H1 (cell line): ENCODE measurements at regions not wholly inside any gene's neighbourhood (a gene's known extent, or its start where the extent isn't known, plus 50 kb on each side); places are given as distances from the start of the nearest gene placed in this dataset.

ENCODE experiments used
- BRCA1 ChIP-seq: IDR thresholded peaks from 2 replicates; pipeline ENCODE4 v1.6.1; 2012; ENCODE audit warnings: low read depth, low read length, improper control_type of control experiment
- CEBPB ChIP-seq: IDR thresholded peaks from 2 replicates; pipeline ENCODE4 v1.6.1; 2012; ENCODE audit warnings: low read depth, low read length
- EZH2 ChIP-seq: fragments of 200-600 bp; sonication (generic); IDR thresholded peaks from 2 replicates; pipeline ENCODE4 v1.7.1; 2012; ENCODE audit warnings: low read depth, mild to moderate bottlenecking, moderate library complexity, low read length, inconsistent platforms; ENCODE audit not compliant: severe bottlenecking
- GTF2F1 ChIP-seq: IDR thresholded peaks from 2 replicates; pipeline ENCODE4 v1.6.1; 2012; ENCODE audit warnings: low read depth, low read length, improper control_type of control experiment, borderline replicate concordance
- POLR2A ChIP-seq, 2 experiments: IDR thresholded peaks; 1 replicate in 1 of 2; 2 replicates in 1 of 2; pipeline ENCODE4 v1.6.1; 2011; ENCODE audit warnings: low read depth in 2 of 2, low read length in 2 of 2, mild to moderate bottlenecking in 2 of 2; ENCODE audit errors: control extremely low read depth in 1 of 2
- POLR2AphosphoS5 ChIP-seq: IDR thresholded peaks from 2 replicates; pipeline ENCODE4 v1.6.1; 2011; ENCODE audit warnings: low read depth, low read length
- RAD21 ChIP-seq, 2 experiments: IDR thresholded peaks in 1 of 2; conservative IDR thresholded peaks in 1 of 2; 2 replicates each; pipeline ENCODE4 v1.6.1; 2011; ENCODE audit warnings: low read depth in 2 of 2, low read length in 2 of 2, improper control_type of control experiment in 1 of 2, inconsistent platforms in 1 of 2, mild to moderate bottlenecking in 1 of 2, moderate library complexity in 1 of 2
- SIN3A ChIP-seq, 2 experiments: IDR thresholded peaks in 1 of 2; conservative IDR thresholded peaks in 1 of 2; 2 replicates each; pipeline ENCODE4 v1.6.1; 2011 to 2012; ENCODE audit warnings: low read length in 2 of 2, improper control_type of control experiment in 1 of 2, low read depth in 1 of 2, mild to moderate bottlenecking in 1 of 2
- SP2 ChIP-seq: IDR thresholded peaks from 2 replicates; pipeline ENCODE4 v1.6.1; 2012; ENCODE audit warnings: mild to moderate bottlenecking, low read length, inconsistent platforms
- YY1 ChIP-seq: IDR thresholded peaks from 2 replicates; pipeline ENCODE4 v1.6.1; 2011; ENCODE audit warnings: low read depth, mild to moderate bottlenecking, low read length
- TF ChIP-seq, protein P1 (sequence below), 3 experiments: IDR thresholded peaks; 1 replicate in 2 of 3; 2 replicates in 1 of 3; pipeline versions ENCODE4 v1.5.1 to v1.6.1; 2011; ENCODE audit warnings: low read length in 3 of 3, mild to moderate bottlenecking in 3 of 3, inconsistent platforms in 2 of 3, low read depth in 1 of 3, moderate library complexity in 1 of 3; ENCODE audit not compliant: insufficient read depth in 1 of 3; ENCODE audit errors: control extremely low read depth in 1 of 3

DNA sequence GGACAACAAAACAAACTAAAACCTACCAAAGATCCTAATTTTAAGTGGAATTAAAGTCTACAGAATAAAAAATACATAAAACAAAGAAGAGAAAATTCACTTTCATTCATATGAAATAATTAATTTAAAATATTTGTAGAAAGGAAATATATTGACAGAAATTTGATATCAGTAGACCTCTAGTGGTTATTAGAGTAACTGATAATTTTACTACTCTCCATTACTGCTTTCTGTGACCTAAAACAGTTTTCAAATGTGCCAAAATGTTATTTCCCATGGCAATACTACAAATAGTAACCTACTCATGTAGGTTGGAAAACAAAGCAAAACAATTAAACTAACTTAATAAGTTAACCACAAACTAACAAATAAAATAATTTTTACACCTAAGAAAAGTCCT, 147.1 kb downstream of the NOL4 start:
- TF ChIP-seq, protein P1, sequence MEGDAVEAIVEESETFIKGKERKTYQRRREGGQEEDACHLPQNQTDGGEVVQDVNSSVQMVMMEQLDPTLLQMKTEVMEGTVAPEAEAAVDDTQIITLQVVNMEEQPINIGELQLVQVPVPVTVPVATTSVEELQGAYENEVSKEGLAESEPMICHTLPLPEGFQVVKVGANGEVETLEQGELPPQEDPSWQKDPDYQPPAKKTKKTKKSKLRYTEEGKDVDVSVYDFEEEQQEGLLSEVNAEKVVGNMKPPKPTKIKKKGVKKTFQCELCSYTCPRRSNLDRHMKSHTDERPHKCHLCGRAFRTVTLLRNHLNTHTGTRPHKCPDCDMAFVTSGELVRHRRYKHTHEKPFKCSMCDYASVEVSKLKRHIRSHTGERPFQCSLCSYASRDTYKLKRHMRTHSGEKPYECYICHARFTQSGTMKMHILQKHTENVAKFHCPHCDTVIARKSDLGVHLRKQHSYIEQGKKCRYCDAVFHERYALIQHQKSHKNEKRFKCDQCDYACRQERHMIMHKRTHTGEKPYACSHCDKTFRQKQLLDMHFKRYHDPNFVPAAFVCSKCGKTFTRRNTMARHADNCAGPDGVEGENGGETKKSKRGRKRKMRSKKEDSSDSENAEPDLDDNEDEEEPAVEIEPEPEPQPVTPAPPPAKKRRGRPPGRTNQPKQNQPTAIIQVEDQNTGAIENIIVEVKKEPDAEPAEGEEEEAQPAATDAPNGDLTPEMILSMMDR (IDR thresholded peaks at IDR 0.05; ENCODE audit: control extremely low read depth in 1 of 3, insufficient read depth in 1 of 3, low read depth in 1 of 3, low read length in 3 of 3), result no peak
- TF ChIP-seq POLR2A (IDR thresholded peaks at IDR 0.05; ENCODE audit: control extremely low read depth in 1 of 2, low read depth in 2 of 2, low read length in 2 of 2) (no peak), EZH2 (no peak), GTF2F1 (no peak), POLR2AphosphoS5 (no peak), RAD21 (IDR thresholded peaks at IDR 0.05 in 1 of 2, conservative IDR thresholded peaks at IDR 0.05 in 1 of 2; ENCODE audit: low read depth in 2 of 2, low read length in 2 of 2) (0 out of 4 replicates have a peak, but pooled peaks of 1 of the 2 experiments have one; percentile 2), BRCA1 (no peak), SP2 (no peak), CEBPB (no peak), YY1 (no peak), SIN3A (conservative IDR thresholded peaks at IDR 0.05 in 1 of 2, IDR thresholded peaks at IDR 0.05 in 1 of 2; ENCODE audit: low read depth in 1 of 2, low read length in 2 of 2) (no peak)
